ENCODE measurements at regions not wholly inside any gene's neighbourhood (a gene's known extent, or its start where the extent isn't known, plus 50 kb on each side); places are given as distances from the start of the nearest gene placed in this dataset.
"Not testable (repeated sequence)": the region's sequence is repeated elsewhere in the genome, so short reads cannot be mapped to it uniquely, and the experiment has no call there.

GRCh38 chr4:85180533-85180932 is 214.0 kb upstream of the WDFY3 start:
- Histone ChIP-seq H3K4me3 (no peak overlapping the region), H3K27me3 (no peaks in the 10 kb centered on the region), H3K27ac (no peak overlapping the region), H3K9me3 (no peaks in the 10 kb centered on the region), H3K36me3 (no peaks in the 10 kb centered on the region), H3K4me1 (ENCODE audit: insufficient read depth) (no peaks in the 10 kb centered on the region)
- no peak for TF ChIP-seq POLR2A (IDR thresholded peaks at IDR 0.05)
- no peak for TF ChIP-seq CTCF (IDR thresholded peaks at IDR 0.05)
- no peak for TF ChIP-seq EP300 (IDR thresholded peaks at IDR 0.05)
- WGBS, 3 donors, result 77 to 82% (median 82%) methylated on average over 3 of the region's 3 CpGs
- DNase-seq, result no peak
- intact Hi-C loops (cut with DNase I), result no loop called here

- H3K27ac ChIP-seq, result no peak overlapping the region
- no peak for DNase-seq
- no peak overlapping the region for H3K4me3 ChIP-seq
- H3K27me3 ChIP-seq, result no peaks in the 10 kb centered on the region
- no peaks in the 10 kb centered on the region for H3K4me1 ChIP-seq (ENCODE audit: insufficient read depth)
- no peaks in the 10 kb centered on the region for H3K36me3 ChIP-seq
- TF ChIP-seq EP300 (IDR thresholded peaks at IDR 0.05) (no peak), CTCF (IDR thresholded peaks at IDR 0.05) (no peak), POLR2A (IDR thresholded peaks at IDR 0.05) (no peak)
- 29 to 74% (median 74%) methylated on average over 1 of the region's 1 CpG for WGBS, 3 donors
- no peaks in the 10 kb centered on the region for H3K9me3 ChIP-seq
- intact Hi-C loops (cut with DNase I), result no loop called here
Measured at GRCh38 chr4:85187106-85187505, 220.6 kb upstream of the WDFY3 start.

- H3K27me3 ChIP-seq; DNase-seq; H3K36me3 ChIP-seq; H3K4me1 ChIP-seq (ENCODE audit: insufficient read depth); H3K4me3 ChIP-seq; H3K27ac ChIP-seq; intact Hi-C loops (cut with DNase I); H3K9me3 ChIP-seq: not testable (repeated sequence)
- 71 to 75% (median 72%) methylated on average over 7 of the region's 7 CpGs for WGBS, 3 donors
Measured at GRCh38 chr4:85196015-85196414, 229.5 kb upstream of the WDFY3 start.

- H3K4me1 ChIP-seq (ENCODE audit: insufficient read depth), result no peaks in the 10 kb centered on the region
- H3K36me3 ChIP-seq, result no peaks in the 10 kb centered on the region
- H3K27ac ChIP-seq, result no peak overlapping the region
- TF ChIP-seq POLR2A (IDR thresholded peaks at IDR 0.05) (no peak), EP300 (IDR thresholded peaks at IDR 0.05) (no peak), CTCF (IDR thresholded peaks at IDR 0.05) (no peak)
- H3K27me3 ChIP-seq, result no peaks in the 10 kb centered on the region
- intact Hi-C loops (cut with DNase I), result no loop called here
- DNase-seq, result no peak
- WGBS, 3 donors, result 53 to 74% (median 63%) methylated on average over 1 of the region's 1 CpG
- H3K9me3 ChIP-seq, result peaks cover 0 to 3% of the 10 kb centered on the region in 2 donors
- no peak overlapping the region for H3K4me3 ChIP-seq
Measured at GRCh38 chr4:85200106-85200505, 233.6 kb upstream of the WDFY3 start.

- Histone ChIP-seq H3K4me1 (ENCODE audit: insufficient read depth) (no peaks in the 10 kb centered on the region), H3K27me3 (no peaks in the 10 kb centered on the region), H3K4me3 (no peak overlapping the region), H3K9me3 (no peaks in the 10 kb centered on the region), H3K36me3 (no peaks in the 10 kb centered on the region), H3K27ac (no peak overlapping the region)
- intact Hi-C loops (cut with DNase I), result no loop called here
- TF ChIP-seq EP300 (IDR thresholded peaks at IDR 0.05) (no peak), POLR2A (IDR thresholded peaks at IDR 0.05) (no peak), CTCF (IDR thresholded peaks at IDR 0.05) (no peak)
- DNase-seq, result no peak
- WGBS, 3 donors, result 54 to 75% (median 68%) methylated on average over 1 of the region's 1 CpG
Measured at GRCh38 chr4:85209161-85209560, 242.7 kb upstream of the WDFY3 start.
